IMR-90 (cell line): ENCODE measurements at regions not wholly inside any gene's neighbourhood (a gene's known extent, or its start where the extent isn't known, plus 50 kb on each side); places are given as distances from the start of the nearest gene placed in this dataset.

Experiments used
- BHLHE40 ChIP-seq: fragments of 150-350 bp; IDR thresholded peaks from 2 replicates; pipeline ENCODE4 v1.6.1; 2016; ENCODE audit warnings: mild to moderate bottlenecking, low read depth, low read length
- CTCF ChIP-seq: conservative IDR thresholded peaks from 2 replicates; pipeline ENCODE4 v1.5.1; 2012; ENCODE audit warnings: mild to moderate bottlenecking, low read depth, low read length, improper control_type of control experiment
- ELK1 ChIP-seq: fragments of 150-350 bp; IDR thresholded peaks from 2 replicates; pipeline ENCODE4 v1.6.1; 2016; ENCODE audit warnings: low read depth, mild to moderate bottlenecking, low read length, moderate library complexity, borderline replicate concordance
- MAZ ChIP-seq: IDR thresholded peaks from 2 replicates; pipeline ENCODE4 v1.6.1; 2012; ENCODE audit warnings: low read depth, mild to moderate bottlenecking, low read length, improper control_type of control experiment, moderate library complexity, borderline replicate concordance
- POLR2A ChIP-seq: IDR thresholded peaks from 2 replicates; pipeline ENCODE4 v1.6.1; 2012; ENCODE audit warnings: mild to moderate bottlenecking, low read depth, low read length
- SMC3 ChIP-seq: fragments of 150-350 bp; IDR thresholded peaks from 2 replicates; pipeline ENCODE4 v1.6.1; 2016; ENCODE audit warnings: low read depth, mild to moderate bottlenecking, antibody characterized with exemption, low read length, moderate library complexity

- no peak for TF ChIP-seq CTCF
- no peak for TF ChIP-seq ELK1
- TF ChIP-seq POLR2A = no peak
- no peak for TF ChIP-seq MAZ
- no peak for TF ChIP-seq BHLHE40
- TF ChIP-seq SMC3 = no peak
Measured at GRCh38 chr10:65143723-65144122, 1622.5 kb downstream of the REEP3 start.
